HCT116 (cell line): ENCODE measurements at regions not wholly inside any gene's neighbourhood (a gene's known extent, or its start where the extent isn't known, plus 50 kb on each side); places are given as distances from the start of the nearest gene placed in this dataset.

Source experiments
- ATAC-seq: fragments of 200-7000 bp; cut with Tn5 transposase; 2 replicates; pipeline ENCODE4 v1.9.1; 2020; ENCODE audit warnings: mild to moderate bottlenecking, moderate library complexity
- BruUV-seq: library from RNA; stranded (reverse); fragments of 400-500 nt; replicated peaks from 2 replicates; lab custom pipeline; 2021; lab: Mats Ljungman, UMichigan
- CTCF ChIA-PET: fragments of 300-600 bp; sonication (Branson Sonifier 250); formaldehyde crosslinking; loops from one replicate; lab custom pipeline; 2021; ENCODE audit warnings: antibody characterized with exemption; lab: Charles Lee
- POLR2A ChIA-PET: fragments of 300-600, 350-600 bp; sonication (Branson Sonifier 250); formaldehyde crosslinking; loops from one replicate; lab custom pipeline; 2021; ENCODE audit warnings: antibody characterized with exemption; lab: Charles Lee
- RAD21 ChIA-PET, 2 experiments: fragments of 300-600 bp; sonication (Branson Sonifier 250); formaldehyde crosslinking; loops; one replicate each; lab custom pipeline; 2023; ENCODE audit warnings: low total read pairs in 2 of 2; ENCODE audit not compliant: uncharacterized antibody in 2 of 2, unreplicated experiment in 2 of 2, low non-redundant PET in 1 of 2; lab: Charles Lee
- DNase-seq: peaks from one replicate; pipeline ENCODE4 v3.0.0-alpha.2; 2010; ENCODE audit warnings: low read depth, low spot score
- H2AFZ ChIP-seq: fragments of 200-600 bp; shearing (Covaris generic), sonication (generic); 2 replicates; pipeline ENCODE4 v1.6.1; 2017; ENCODE audit warnings: low read depth, mixed run types, mixed read lengths, antibody characterized with exemption, low read length; ENCODE audit not compliant: poor library complexity, severe bottlenecking
- H3K27ac ChIP-seq: 2 replicates; pipeline ENCODE4 v1.5.1; 2012; ENCODE audit warnings: low read depth, low read length
- H3K27me3 ChIP-seq: fragments of 200-600 bp; sonication (generic); 2 replicates; pipeline ENCODE4 v1.6.1; 2016; ENCODE audit warnings: mixed run types, low read length, mixed read lengths; ENCODE audit not compliant: insufficient read depth
- H3K36me3 ChIP-seq, 2 experiments: fragments of 200-500 bp in 1 of 2; fragments of 200-600 bp in 1 of 2; sonication (Bioruptor generic) in 1 of 2; sonication (generic) in 1 of 2; 2 replicates each; pipeline versions ENCODE4 v1.5.1 to v1.6.1; 2014 to 2016; ENCODE audit warnings: low read length in 2 of 2, inconsistent platforms in 1 of 2, mixed read lengths in 1 of 2, mixed run types in 1 of 2; ENCODE audit not compliant: insufficient read depth in 2 of 2, control insufficient read depth in 1 of 2
- H3K4me1 ChIP-seq, 2 experiments: fragments of 200-600 bp in 1 of 2; sonication (generic) in 1 of 2; 2 replicates each; pipeline versions ENCODE4 v1.5.1 to v1.6.1; 2012 to 2017; ENCODE audit warnings: low read length in 2 of 2, inconsistent platforms in 1 of 2, mild to moderate bottlenecking in 1 of 2, mixed read lengths in 1 of 2, mixed run types in 1 of 2, moderate library complexity in 1 of 2; ENCODE audit not compliant: insufficient read depth in 2 of 2, control insufficient read depth in 1 of 2
- H3K4me2 ChIP-seq: fragments of 200-600 bp; sonication (generic); 2 replicates; pipeline ENCODE4 v1.6.1; 2017; ENCODE audit warnings: mixed run types, low read length, mixed read lengths
- H3K4me3 ChIP-seq, 2 experiments: fragments of 200-600 bp in 1 of 2; sonication (generic) in 1 of 2; replicated peaks in 1 of 2; 2 replicates each; pipeline ENCODE4 v1.5.1; 2011 to 2016; ENCODE audit warnings: low read length in 2 of 2, control low read depth in 1 of 2, low read depth in 1 of 2, mild to moderate bottlenecking in 1 of 2, mixed read lengths in 1 of 2, mixed run types in 1 of 2
- H3K79me2 ChIP-seq: fragments of 200-600 bp; sonication (generic); 2 replicates; pipeline ENCODE4 v1.6.1; 2017; ENCODE audit warnings: mild to moderate bottlenecking, mixed run types, low read length, moderate library complexity, mixed read lengths; ENCODE audit not compliant: insufficient read depth
- H3K9ac ChIP-seq: fragments of 200-600 bp; sonication (generic); 2 replicates; pipeline ENCODE4 v1.6.1; 2016; ENCODE audit warnings: low read length, mixed read lengths
- H3K9me2 ChIP-seq: fragments of 200-600 bp; sonication (generic), shearing (Covaris generic); 2 replicates; pipeline ENCODE4 v1.6.1; 2017; ENCODE audit warnings: mixed run types, mild to moderate bottlenecking, moderate library complexity; ENCODE audit not compliant: insufficient read depth
- H3K9me3 ChIP-seq, 2 experiments: fragments of 200-500 bp in 1 of 2; fragments of 200-600 bp in 1 of 2; sonication (Bioruptor generic) in 1 of 2; sonication (generic) in 1 of 2; 2 replicates each; pipeline ENCODE4 v1.6.1; 2014 to 2017; ENCODE audit warnings: low read length in 2 of 2, mixed read lengths in 2 of 2, inconsistent platforms in 1 of 2, low read depth in 1 of 2, mild to moderate bottlenecking in 1 of 2, mixed run types in 1 of 2, moderate library complexity in 1 of 2; ENCODE audit not compliant: control insufficient read depth in 1 of 2, insufficient read depth in 1 of 2
- H4K20me1 ChIP-seq: fragments of 200-600 bp; sonication (generic), shearing (Covaris generic); 2 replicates; pipeline ENCODE4 v1.6.1; 2017; ENCODE audit warnings: mixed run types, mild to moderate bottlenecking, moderate library complexity; ENCODE audit not compliant: insufficient read depth
- ELF1 ChIP-seq: IDR thresholded peaks from 2 replicates; pipeline ENCODE4 v1.6.1; 2012; ENCODE audit warnings: low read depth, borderline replicate concordance
- JUND ChIP-seq: IDR thresholded peaks from 2 replicates; pipeline ENCODE4 v1.6.1; 2012
- RAD21 ChIP-seq: IDR thresholded peaks from 2 replicates; pipeline ENCODE4 v1.6.1; 2012; ENCODE audit warnings: low read depth, mild to moderate bottlenecking
- SRF ChIP-seq: IDR thresholded peaks from 2 replicates; pipeline ENCODE4 v1.6.1; 2012; ENCODE audit warnings: low read depth
- TCF7L2 ChIP-seq: IDR thresholded peaks from 2 replicates; pipeline ENCODE4 v1.7.0; 2011; ENCODE audit warnings: borderline replicate concordance, inconsistent platforms; ENCODE audit not compliant: insufficient read depth, insufficient read length; ENCODE audit errors: extremely low read depth
- ZFX ChIP-seq: fragments of 450-650 bp; IDR thresholded peaks from 2 replicates; pipeline ENCODE4 v1.6.1; 2017
- ZNF274 ChIP-seq: fragments of 200-500 bp; sonication (Bioruptor generic); IDR thresholded peaks from 2 replicates; pipeline ENCODE4 v1.6.1; 2014; ENCODE audit warnings: mild to moderate bottlenecking, low read depth, low read length, inconsistent platforms
- intact Hi-C: fragments of 100-400 bp; cut with micrococcal nuclease; formaldehyde crosslinking; loops from 2 replicates; pipeline ENCODE4 v1.10.0; 2022
- TF ChIP-seq, protein P1 (sequence below): IDR thresholded peaks from 2 replicates; pipeline ENCODE4 v1.6.1; 2012

DNA sequence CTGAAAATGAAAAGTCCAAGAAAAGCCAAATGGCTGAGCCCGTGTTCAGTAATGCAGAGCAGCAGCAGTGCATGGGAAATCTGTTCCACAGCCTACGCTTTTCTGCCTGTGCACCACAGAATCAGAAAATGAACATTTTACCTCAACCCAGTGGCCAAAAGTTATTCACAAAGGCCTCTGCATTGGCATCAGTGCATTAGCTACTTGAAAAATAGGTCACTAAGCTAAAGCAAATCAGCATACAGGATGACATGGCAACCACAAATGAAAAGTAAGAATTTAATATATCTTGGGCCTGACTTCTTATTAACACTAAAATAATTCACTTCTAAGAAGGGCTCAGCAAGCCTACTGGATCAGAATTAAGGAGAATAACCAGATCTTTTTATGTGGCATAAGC lies 1145.3 kb upstream of the CHAC2 start:
- TF ChIP-seq ELF1 (no peak), TCF7L2 (no peak), ZFX (no peak), SRF (no peak)
- TF ChIP-seq, protein P1, sequence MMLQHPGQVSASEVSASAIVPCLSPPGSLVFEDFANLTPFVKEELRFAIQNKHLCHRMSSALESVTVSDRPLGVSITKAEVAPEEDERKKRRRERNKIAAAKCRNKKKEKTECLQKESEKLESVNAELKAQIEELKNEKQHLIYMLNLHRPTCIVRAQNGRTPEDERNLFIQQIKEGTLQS = no peak
- no peak overlapping the region for H2AFZ ChIP-seq
- H4K20me1 ChIP-seq = no peaks in the 10 kb centered on the region
- no peak overlapping the region for H3K27ac ChIP-seq
- H3K4me2 ChIP-seq = no peak overlapping the region
- DNase-seq (no peak), ATAC-seq (no peak)
- H3K9me2 ChIP-seq = no peaks in the 10 kb centered on the region
- intact Hi-C loops = no loop called here
- no peaks in the 10 kb centered on the region for H3K27me3 ChIP-seq
- H3K4me3 ChIP-seq = no peak overlapping the region
- POLR2A ChIA-PET = no interaction called here
- H3K9ac ChIP-seq = no peak overlapping the region
- CTCF ChIA-PET = no interaction called here
- H3K9me3 ChIP-seq = no peaks in the 10 kb centered on the region
- no peaks in the 10 kb centered on the region for H3K4me1 ChIP-seq
- H3K79me2 ChIP-seq = no peaks in the 10 kb centered on the region
- RAD21 ChIA-PET = no interaction called here
- BruUV-seq = no TSS peak
- H3K36me3 ChIP-seq = no peaks in the 10 kb centered on the region

DNA sequence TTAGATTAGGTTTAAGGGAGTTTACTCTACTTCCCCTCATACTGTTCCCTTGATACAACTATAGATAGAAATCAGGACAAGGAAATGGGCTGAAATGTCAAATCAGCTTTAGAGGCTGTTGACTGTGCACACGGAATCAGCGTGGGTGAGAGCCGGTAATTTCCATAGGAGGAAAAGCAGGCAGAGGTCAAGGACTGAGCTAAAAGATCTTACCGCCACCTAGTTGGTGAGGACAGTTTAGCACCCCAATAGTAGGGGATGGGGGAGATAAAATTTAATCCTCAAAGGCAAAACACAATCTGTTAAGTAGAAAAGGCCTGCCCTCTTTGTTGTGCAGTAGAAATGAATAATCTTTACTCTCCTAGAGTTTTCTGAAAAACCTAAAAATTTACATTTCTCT lies 1154.5 kb upstream of the CHAC2 start:
- ATAC-seq (peak; percentile 53; the same call in 1 of the 2 replicates), DNase-seq (no peak)
- Histone ChIP-seq H3K79me2 (no peaks in the 10 kb centered on the region), H3K4me2 (no peak overlapping the region), H3K27me3 (no peaks in the 10 kb centered on the region), H3K4me3 (no peak overlapping the region), H3K9ac (no peak overlapping the region), H3K9me2 (no peaks in the 10 kb centered on the region), H3K27ac (no peak overlapping the region), H2AFZ (no peak overlapping the region), H4K20me1 (no peaks in the 10 kb centered on the region), H3K9me3 (no peaks in the 10 kb centered on the region), H3K4me1 (no peaks in the 10 kb centered on the region), H3K36me3 (no peaks in the 10 kb centered on the region)
- POLR2A ChIA-PET = no interaction called here
- BruUV-seq = no TSS peak
- RAD21 ChIA-PET = no interaction called here
- TF ChIP-seq ZNF274 (no peak), RAD21 (peak; percentile 36), JUND (no peak)
- CTCF ChIA-PET = no interaction called here
- intact Hi-C loops = no loop called here
